Colonic mucosa (tissue), 4 donors: ENCODE measurements at regions not wholly inside any gene's neighbourhood (a gene's known extent, or its start where the extent isn't known, plus 50 kb on each side); places are given as distances from the start of the nearest gene placed in this dataset.

ENCODE experiments used
- DNase-seq: peaks from one replicate; pipeline ENCODE4 v3.0.0-alpha.2; 2020
- H3K27ac ChIP-seq: fragments of 200-600 bp; one replicate; pipeline ENCODE4 v1.8.0; 2021
- H3K27me3 ChIP-seq: fragments of 200-600 bp; one replicate; pipeline ENCODE4 v1.8.0; 2021
- H3K36me3 ChIP-seq: fragments of 200-600 bp; one replicate; pipeline ENCODE4 v1.8.0; 2021
- H3K4me1 ChIP-seq: fragments of 200-600 bp; one replicate; pipeline ENCODE4 v1.8.0; 2021; ENCODE audit warnings: mild to moderate bottlenecking
- H3K4me3 ChIP-seq: fragments of 200-600 bp; one replicate; pipeline ENCODE4 v1.8.0; 2021
- H3K9ac ChIP-seq, 2 donors: one replicate each; pipeline ENCODE4 v1.7.0; 2013; ENCODE audit warnings: control low read depth in 2 of 2, low read depth in 2 of 2, low read length in 2 of 2
- H3K9me3 ChIP-seq: fragments of 200-600 bp; one replicate; pipeline ENCODE4 v1.8.0; 2021
- CTCF ChIP-seq: fragments of 200-600 bp; IDR thresholded peaks from one replicate; pipeline ENCODE4 v1.8.0; 2022; ENCODE audit warnings: antibody characterized with exemption, mild to moderate bottlenecking
- intact Hi-C: fragments of 100-400 bp; cut with DNase I; formaldehyde crosslinking; loops from one replicate; pipeline ENCODE4 v1.14.1; 2022
- donor health status: healthy.
- donor health status: DM: no; HTN: no; CAD: no.
- donor health status: DM: no; HTN: no; CAD: no.

- no peaks in the 10 kb centered on the region for H3K36me3 ChIP-seq
- H3K9me3 ChIP-seq: no peaks in the 10 kb centered on the region
- no peak overlapping the region for H3K9ac ChIP-seq
- intact Hi-C loops: no loop called here
- no peak for TF ChIP-seq CTCF
- H3K27me3 ChIP-seq: no peaks in the 10 kb centered on the region
- no peaks in the 10 kb centered on the region for H3K4me1 ChIP-seq
- no peak overlapping the region for H3K27ac ChIP-seq
- H3K4me3 ChIP-seq: no peak overlapping the region
- no peak for DNase-seq
These were observed 144.7 kb downstream of the SLC4A3 start for GRCh38 chr2:219772103-219772635.

GRCh38 chr2:219772697-219773096 is 145.3 kb downstream of the SLC4A3 start:
- intact Hi-C loops: no loop called here
- Histone ChIP-seq H3K9me3 (no peaks in the 10 kb centered on the region), H3K27me3 (no peaks in the 10 kb centered on the region), H3K4me3 (no peak overlapping the region), H3K4me1 (no peaks in the 10 kb centered on the region), H3K36me3 (no peaks in the 10 kb centered on the region), H3K9ac (no peak overlapping the region), H3K27ac (no peak overlapping the region)
- no peak for DNase-seq
- TF ChIP-seq CTCF: no peak

GRCh38 chr2:219775506-219775905 is 148.1 kb downstream of the SLC4A3 start:
- Histone ChIP-seq H3K4me3 (no peak overlapping the region), H3K4me1 (no peaks in the 10 kb centered on the region), H3K9me3 (no peaks in the 10 kb centered on the region), H3K9ac (no peak overlapping the region), H3K36me3 (no peaks in the 10 kb centered on the region), H3K27ac (no peak overlapping the region), H3K27me3 (no peaks in the 10 kb centered on the region)
- intact Hi-C loops: no loop called here
- no peak for DNase-seq
- TF ChIP-seq CTCF: no peak

- Histone ChIP-seq H3K4me3 (no peak overlapping the region), H3K36me3 (no peaks in the 10 kb centered on the region), H3K9me3 (no peaks in the 10 kb centered on the region), H3K27me3 (no peaks in the 10 kb centered on the region), H3K4me1 (no peaks in the 10 kb centered on the region), H3K27ac (no peak overlapping the region), H3K9ac (no peak overlapping the region)
- intact Hi-C loops: no loop called here
- no peak for DNase-seq
- no peak for TF ChIP-seq CTCF
These were observed 150.0 kb downstream of the SLC4A3 start for GRCh38 chr2:219777388-219777787.

- Histone ChIP-seq H3K36me3 (no peaks in the 10 kb centered on the region), H3K9ac (no peak overlapping the region), H3K27me3 (no peaks in the 10 kb centered on the region), H3K27ac (no peak overlapping the region), H3K9me3 (no peaks in the 10 kb centered on the region), H3K4me1 (no peaks in the 10 kb centered on the region), H3K4me3 (no peak overlapping the region)
- intact Hi-C loops: no loop called here
- no peak for TF ChIP-seq CTCF
- no peak for DNase-seq
These were observed 150.8 kb downstream of the SLC4A3 start for GRCh38 chr2:219778189-219778588.
